HCT116 (cell line): ENCODE measurements at regions not wholly inside any gene's neighbourhood (a gene's known extent, or its start where the extent isn't known, plus 50 kb on each side); places are given as distances from the start of the nearest gene placed in this dataset.

ENCODE experiments used
- ATAC-seq: fragments of 200-7000 bp; cut with Tn5 transposase; 2 replicates; pipeline ENCODE4 v1.9.1; 2020; ENCODE audit warnings: mild to moderate bottlenecking, moderate library complexity
- BruUV-seq: library from RNA; stranded (reverse); fragments of 400-500 nt; replicated peaks from 2 replicates; lab custom pipeline; 2021; lab: Mats Ljungman, UMichigan
- CTCF ChIA-PET: fragments of 300-600 bp; sonication (Branson Sonifier 250); formaldehyde crosslinking; loops from one replicate; lab custom pipeline; 2021; ENCODE audit warnings: antibody characterized with exemption; lab: Charles Lee
- POLR2A ChIA-PET: fragments of 300-600, 350-600 bp; sonication (Branson Sonifier 250); formaldehyde crosslinking; loops from one replicate; lab custom pipeline; 2021; ENCODE audit warnings: antibody characterized with exemption; lab: Charles Lee
- RAD21 ChIA-PET, 2 experiments: fragments of 300-600 bp; sonication (Branson Sonifier 250); formaldehyde crosslinking; loops; one replicate each; lab custom pipeline; 2023; ENCODE audit warnings: low total read pairs in 2 of 2; ENCODE audit not compliant: uncharacterized antibody in 2 of 2, unreplicated experiment in 2 of 2, low non-redundant PET in 1 of 2; lab: Charles Lee
- DNase-seq: peaks from one replicate; pipeline ENCODE4 v3.0.0-alpha.2; 2010; ENCODE audit warnings: low read depth, low spot score
- H2AFZ ChIP-seq: fragments of 200-600 bp; shearing (Covaris generic), sonication (generic); 2 replicates; pipeline ENCODE4 v1.6.1; 2017; ENCODE audit warnings: low read depth, mixed run types, mixed read lengths, antibody characterized with exemption, low read length; ENCODE audit not compliant: poor library complexity, severe bottlenecking
- H3K27ac ChIP-seq: 2 replicates; pipeline ENCODE4 v1.5.1; 2012; ENCODE audit warnings: low read depth, low read length
- H3K27me3 ChIP-seq: fragments of 200-600 bp; sonication (generic); 2 replicates; pipeline ENCODE4 v1.6.1; 2016; ENCODE audit warnings: mixed run types, low read length, mixed read lengths; ENCODE audit not compliant: insufficient read depth
- H3K36me3 ChIP-seq, 2 experiments: fragments of 200-500 bp in 1 of 2; fragments of 200-600 bp in 1 of 2; sonication (Bioruptor generic) in 1 of 2; sonication (generic) in 1 of 2; 2 replicates each; pipeline versions ENCODE4 v1.5.1 to v1.6.1; 2014 to 2016; ENCODE audit warnings: low read length in 2 of 2, inconsistent platforms in 1 of 2, mixed read lengths in 1 of 2, mixed run types in 1 of 2; ENCODE audit not compliant: insufficient read depth in 2 of 2, control insufficient read depth in 1 of 2
- H3K4me1 ChIP-seq, 2 experiments: fragments of 200-600 bp in 1 of 2; sonication (generic) in 1 of 2; 2 replicates each; pipeline versions ENCODE4 v1.5.1 to v1.6.1; 2012 to 2017; ENCODE audit warnings: low read length in 2 of 2, inconsistent platforms in 1 of 2, mild to moderate bottlenecking in 1 of 2, mixed read lengths in 1 of 2, mixed run types in 1 of 2, moderate library complexity in 1 of 2; ENCODE audit not compliant: insufficient read depth in 2 of 2, control insufficient read depth in 1 of 2
- H3K4me2 ChIP-seq: fragments of 200-600 bp; sonication (generic); 2 replicates; pipeline ENCODE4 v1.6.1; 2017; ENCODE audit warnings: mixed run types, low read length, mixed read lengths
- H3K4me3 ChIP-seq, 2 experiments: fragments of 200-600 bp in 1 of 2; sonication (generic) in 1 of 2; replicated peaks in 1 of 2; 2 replicates each; pipeline ENCODE4 v1.5.1; 2011 to 2016; ENCODE audit warnings: low read length in 2 of 2, control low read depth in 1 of 2, low read depth in 1 of 2, mild to moderate bottlenecking in 1 of 2, mixed read lengths in 1 of 2, mixed run types in 1 of 2
- H3K79me2 ChIP-seq: fragments of 200-600 bp; sonication (generic); 2 replicates; pipeline ENCODE4 v1.6.1; 2017; ENCODE audit warnings: mild to moderate bottlenecking, mixed run types, low read length, moderate library complexity, mixed read lengths; ENCODE audit not compliant: insufficient read depth
- H3K9ac ChIP-seq: fragments of 200-600 bp; sonication (generic); 2 replicates; pipeline ENCODE4 v1.6.1; 2016; ENCODE audit warnings: low read length, mixed read lengths
- H3K9me2 ChIP-seq: fragments of 200-600 bp; sonication (generic), shearing (Covaris generic); 2 replicates; pipeline ENCODE4 v1.6.1; 2017; ENCODE audit warnings: mixed run types, mild to moderate bottlenecking, moderate library complexity; ENCODE audit not compliant: insufficient read depth
- H3K9me3 ChIP-seq, 2 experiments: fragments of 200-500 bp in 1 of 2; fragments of 200-600 bp in 1 of 2; sonication (Bioruptor generic) in 1 of 2; sonication (generic) in 1 of 2; 2 replicates each; pipeline ENCODE4 v1.6.1; 2014 to 2017; ENCODE audit warnings: low read length in 2 of 2, mixed read lengths in 2 of 2, inconsistent platforms in 1 of 2, low read depth in 1 of 2, mild to moderate bottlenecking in 1 of 2, mixed run types in 1 of 2, moderate library complexity in 1 of 2; ENCODE audit not compliant: control insufficient read depth in 1 of 2, insufficient read depth in 1 of 2
- H4K20me1 ChIP-seq: fragments of 200-600 bp; sonication (generic), shearing (Covaris generic); 2 replicates; pipeline ENCODE4 v1.6.1; 2017; ENCODE audit warnings: mixed run types, mild to moderate bottlenecking, moderate library complexity; ENCODE audit not compliant: insufficient read depth
- EZH2 ChIP-seq: fragments of 200-600 bp; sonication (generic); IDR thresholded peaks from 2 replicates; pipeline ENCODE4 v1.6.1; 2017; ENCODE audit warnings: antibody characterized with exemption, mixed run types
- MAX ChIP-seq: IDR thresholded peaks from 2 replicates; pipeline ENCODE4 v1.6.1; 2012
- SP1 ChIP-seq: IDR thresholded peaks from 2 replicates; pipeline ENCODE4 v1.6.1; 2012; ENCODE audit warnings: low read depth
- TCF7L2 ChIP-seq: IDR thresholded peaks from 2 replicates; pipeline ENCODE4 v1.7.0; 2011; ENCODE audit warnings: borderline replicate concordance, inconsistent platforms; ENCODE audit not compliant: insufficient read depth, insufficient read length; ENCODE audit errors: extremely low read depth
- YY1 ChIP-seq: IDR thresholded peaks from 2 replicates; pipeline ENCODE4 v1.6.1; 2011; ENCODE audit warnings: low read length, low read depth, moderate library complexity, mild to moderate bottlenecking; ENCODE audit not compliant: insufficient replicate concordance; ENCODE audit errors: extremely low read depth
- ZFX ChIP-seq: fragments of 450-650 bp; IDR thresholded peaks from 2 replicates; pipeline ENCODE4 v1.6.1; 2017
- intact Hi-C: fragments of 100-400 bp; cut with micrococcal nuclease; formaldehyde crosslinking; loops from 2 replicates; pipeline ENCODE4 v1.10.0; 2022
- TF ChIP-seq, protein P1 (sequence below), 3 experiments: fragments of 200-600 bp in 1 of 3; sonication (generic) in 1 of 3; IDR thresholded peaks in 2 of 3; conservative IDR thresholded peaks in 1 of 3; 2 replicates each; pipeline ENCODE4 v1.5.1; 2012 to 2017; ENCODE audit warnings: low read depth in 2 of 3, low read length in 2 of 3, antibody characterized with exemption in 1 of 3, borderline replicate concordance in 1 of 3, control low read depth in 1 of 3, mild to moderate bottlenecking in 1 of 3, mixed read lengths in 1 of 3, mixed run types in 1 of 3, moderate library complexity in 1 of 3; ENCODE audit not compliant: insufficient read depth in 1 of 3
- TF ChIP-seq, protein P2 (sequence below): IDR thresholded peaks from 2 replicates; pipeline ENCODE4 v1.6.1; 2011; ENCODE audit warnings: mild to moderate bottlenecking, low read length, moderate library complexity; ENCODE audit not compliant: insufficient replicate concordance; ENCODE audit errors: extremely low read depth

GRCh38 chr3:69504232-69504631, 118.3 kb upstream of the FRMD4B start:
- ChIA-PET POLR2A (no interaction called here), RAD21 (no interaction called here)
- no peaks in the 10 kb centered on the region for H3K4me1 ChIP-seq
- BruUV-seq = no TSS peak
- H3K4me3 ChIP-seq = no peak overlapping the region
- H3K27me3 ChIP-seq = peaks cover 10% of the 10 kb centered on the region; the same call in 1 of the 2 replicates
- H3K9me2 ChIP-seq = no peaks in the 10 kb centered on the region
- no peaks in the 10 kb centered on the region for H4K20me1 ChIP-seq
- H3K9ac ChIP-seq = no peak overlapping the region
- ATAC-seq = no peak
- TF ChIP-seq, protein P1, sequence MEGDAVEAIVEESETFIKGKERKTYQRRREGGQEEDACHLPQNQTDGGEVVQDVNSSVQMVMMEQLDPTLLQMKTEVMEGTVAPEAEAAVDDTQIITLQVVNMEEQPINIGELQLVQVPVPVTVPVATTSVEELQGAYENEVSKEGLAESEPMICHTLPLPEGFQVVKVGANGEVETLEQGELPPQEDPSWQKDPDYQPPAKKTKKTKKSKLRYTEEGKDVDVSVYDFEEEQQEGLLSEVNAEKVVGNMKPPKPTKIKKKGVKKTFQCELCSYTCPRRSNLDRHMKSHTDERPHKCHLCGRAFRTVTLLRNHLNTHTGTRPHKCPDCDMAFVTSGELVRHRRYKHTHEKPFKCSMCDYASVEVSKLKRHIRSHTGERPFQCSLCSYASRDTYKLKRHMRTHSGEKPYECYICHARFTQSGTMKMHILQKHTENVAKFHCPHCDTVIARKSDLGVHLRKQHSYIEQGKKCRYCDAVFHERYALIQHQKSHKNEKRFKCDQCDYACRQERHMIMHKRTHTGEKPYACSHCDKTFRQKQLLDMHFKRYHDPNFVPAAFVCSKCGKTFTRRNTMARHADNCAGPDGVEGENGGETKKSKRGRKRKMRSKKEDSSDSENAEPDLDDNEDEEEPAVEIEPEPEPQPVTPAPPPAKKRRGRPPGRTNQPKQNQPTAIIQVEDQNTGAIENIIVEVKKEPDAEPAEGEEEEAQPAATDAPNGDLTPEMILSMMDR (IDR thresholded peaks at IDR 0.05 in 2 of 3, conservative IDR thresholded peaks at IDR 0.05 in 1 of 3; ENCODE audit: borderline replicate concordance in 1 of 3, insufficient read depth in 1 of 3, low read depth in 2 of 3, low read length in 2 of 3) = no peak
- no peak for TF ChIP-seq TCF7L2
- no peak for TF ChIP-seq ZFX
- no peak for TF ChIP-seq EZH2
- TF ChIP-seq MAX = no peak
- TF ChIP-seq YY1 = no peak
- TF ChIP-seq, protein P2, sequence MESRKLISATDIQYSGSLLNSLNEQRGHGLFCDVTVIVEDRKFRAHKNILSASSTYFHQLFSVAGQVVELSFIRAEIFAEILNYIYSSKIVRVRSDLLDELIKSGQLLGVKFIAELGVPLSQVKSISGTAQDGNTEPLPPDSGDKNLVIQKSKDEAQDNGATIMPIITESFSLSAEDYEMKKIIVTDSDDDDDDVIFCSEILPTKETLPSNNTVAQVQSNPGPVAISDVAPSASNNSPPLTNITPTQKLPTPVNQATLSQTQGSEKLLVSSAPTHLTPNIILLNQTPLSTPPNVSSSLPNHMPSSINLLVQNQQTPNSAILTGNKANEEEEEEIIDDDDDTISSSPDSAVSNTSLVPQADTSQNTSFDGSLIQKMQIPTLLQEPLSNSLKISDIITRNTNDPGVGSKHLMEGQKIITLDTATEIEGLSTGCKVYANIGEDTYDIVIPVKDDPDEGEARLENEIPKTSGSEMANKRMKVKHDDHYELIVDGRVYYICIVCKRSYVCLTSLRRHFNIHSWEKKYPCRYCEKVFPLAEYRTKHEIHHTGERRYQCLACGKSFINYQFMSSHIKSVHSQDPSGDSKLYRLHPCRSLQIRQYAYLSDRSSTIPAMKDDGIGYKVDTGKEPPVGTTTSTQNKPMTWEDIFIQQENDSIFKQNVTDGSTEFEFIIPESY = no peak
- TF ChIP-seq SP1 = no peak
- TF ChIP-seq, all 23 proteins: peak for 0
- Histone ChIP-seq H3K79me2 (no peaks in the 10 kb centered on the region), H2AFZ (no peak overlapping the region), H3K27ac (no peak overlapping the region), H3K4me2 (no peak overlapping the region), H3K9me3 (no peaks in the 10 kb centered on the region), H3K36me3 (no peaks in the 10 kb centered on the region)
- intact Hi-C loops = no loop called here
- DNase-seq = no peak
- CTCF ChIA-PET = no interaction called here
